ENCODE measurements at regions not wholly inside any gene's neighbourhood (a gene's known extent, or its start where the extent isn't known, plus 50 kb on each side); places are given as distances from the start of the nearest gene placed in this dataset.
"Not testable (repeated sequence)": the region's sequence is repeated elsewhere in the genome, so short reads cannot be mapped to it uniquely, and the experiment has no call there.

DNA sequence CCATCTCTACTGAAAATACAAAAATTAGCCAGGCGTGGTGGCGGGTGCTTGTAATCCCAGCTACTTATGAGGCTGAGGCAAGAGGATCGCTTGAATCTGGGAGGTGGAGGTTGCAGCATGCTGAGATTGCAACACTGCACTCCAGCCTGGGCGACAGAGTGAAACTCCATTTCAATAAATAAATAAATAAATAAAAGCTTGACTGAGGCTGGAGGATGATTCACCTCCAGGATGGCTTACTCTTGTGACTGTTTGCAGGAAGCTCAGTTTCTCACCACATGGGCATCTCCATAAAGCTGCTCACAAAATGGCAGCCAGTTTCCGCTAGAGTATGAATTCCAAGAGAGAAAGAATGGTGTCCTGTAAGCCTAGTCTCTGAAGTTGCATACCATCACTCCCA lies 191.7 kb upstream of the EDNRA start:
- no peaks in the 10 kb centered on the region for H3K36me3 ChIP-seq (ENCODE audit: insufficient read depth, low read length)

DNA sequence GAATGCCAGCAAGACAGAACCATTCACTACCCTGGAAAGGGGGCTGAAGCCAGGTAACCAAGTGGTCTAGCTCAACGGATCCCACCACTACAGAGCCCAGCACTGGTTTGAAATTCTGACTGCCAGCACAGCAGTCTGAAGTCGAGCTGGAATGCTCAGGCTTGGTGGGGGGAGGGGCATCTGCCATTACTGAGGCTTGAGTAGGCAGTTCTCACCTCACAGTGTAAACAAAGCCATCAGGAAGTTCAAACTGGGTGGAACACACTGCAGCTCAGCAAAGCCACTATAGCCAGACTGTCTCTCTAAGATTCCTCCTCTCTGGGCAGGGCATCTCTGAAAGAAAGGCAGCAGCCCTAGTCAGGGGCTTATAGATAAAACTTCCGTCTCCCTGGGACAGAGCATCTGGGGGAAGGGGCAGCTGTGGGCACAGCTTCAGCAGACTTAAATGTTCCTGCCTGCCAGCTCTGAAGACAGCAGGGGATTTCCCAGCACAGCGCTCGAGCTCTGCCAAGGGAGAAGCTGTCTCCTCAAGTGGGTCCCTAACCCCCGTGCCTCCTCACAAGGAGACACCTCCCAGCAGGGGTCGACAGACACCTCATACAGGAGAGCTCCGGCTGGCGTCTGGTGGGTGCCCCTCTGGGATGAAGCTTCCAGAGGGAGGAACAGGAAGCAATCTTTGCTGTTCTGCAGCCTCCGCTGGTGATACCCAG lies 188.1 kb upstream of the EDNRA start:
- intact Hi-C loops (cut with DNase I, micrococcal nuclease); H3K4me1 ChIP-seq (ENCODE audit: insufficient read depth, low read length); DNase-seq; H3K9me3 Mint-ChIP-seq; H3K27ac ChIP-seq (ENCODE audit: low read depth in 1 of 2, low read length in 2 of 2); H3K9me3 ChIP-seq (ENCODE audit: control insufficient read depth in 1 of 2, insufficient read depth in 1 of 2, low read length in 2 of 2); H3K27me3 ChIP-seq (ENCODE audit: control insufficient read depth in 1 of 2, insufficient read depth in 2 of 2, low read length in 2 of 2); H3K4me3 Mint-ChIP-seq; H3K27ac Mint-ChIP-seq; CTCF ChIA-PET; ATAC-seq (ENCODE audit: poor library complexity); H3K36me3 Mint-ChIP-seq (ENCODE audit: low read depth); H3K4me3 ChIP-seq (ENCODE audit: low read length); H3K36me3 ChIP-seq (ENCODE audit: insufficient read depth, low read length); POLR2A ChIA-PET; H3K4me1 Mint-ChIP-seq (ENCODE audit: low read depth); H3K27me3 Mint-ChIP-seq: not testable (repeated sequence)

More for the DNA sequence above, 191.7 kb upstream of the EDNRA start:
- H3K27me3 Mint-ChIP-seq, result no peaks in the 10 kb centered on the region
- TF ChIP-seq, protein P1, sequence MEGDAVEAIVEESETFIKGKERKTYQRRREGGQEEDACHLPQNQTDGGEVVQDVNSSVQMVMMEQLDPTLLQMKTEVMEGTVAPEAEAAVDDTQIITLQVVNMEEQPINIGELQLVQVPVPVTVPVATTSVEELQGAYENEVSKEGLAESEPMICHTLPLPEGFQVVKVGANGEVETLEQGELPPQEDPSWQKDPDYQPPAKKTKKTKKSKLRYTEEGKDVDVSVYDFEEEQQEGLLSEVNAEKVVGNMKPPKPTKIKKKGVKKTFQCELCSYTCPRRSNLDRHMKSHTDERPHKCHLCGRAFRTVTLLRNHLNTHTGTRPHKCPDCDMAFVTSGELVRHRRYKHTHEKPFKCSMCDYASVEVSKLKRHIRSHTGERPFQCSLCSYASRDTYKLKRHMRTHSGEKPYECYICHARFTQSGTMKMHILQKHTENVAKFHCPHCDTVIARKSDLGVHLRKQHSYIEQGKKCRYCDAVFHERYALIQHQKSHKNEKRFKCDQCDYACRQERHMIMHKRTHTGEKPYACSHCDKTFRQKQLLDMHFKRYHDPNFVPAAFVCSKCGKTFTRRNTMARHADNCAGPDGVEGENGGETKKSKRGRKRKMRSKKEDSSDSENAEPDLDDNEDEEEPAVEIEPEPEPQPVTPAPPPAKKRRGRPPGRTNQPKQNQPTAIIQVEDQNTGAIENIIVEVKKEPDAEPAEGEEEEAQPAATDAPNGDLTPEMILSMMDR (IDR thresholded peaks at IDR 0.05), result no peak
- ChIA-PET CTCF (no interaction called here), POLR2A (no interaction called here)
- no peaks in the 10 kb centered on the region for H3K4me1 Mint-ChIP-seq (ENCODE audit: low read depth)
- H3K36me3 Mint-ChIP-seq (ENCODE audit: low read depth), result no peaks in the 10 kb centered on the region
- intact Hi-C loops (cut with DNase I, micrococcal nuclease), result no loop called here
- ATAC-seq (ENCODE audit: poor library complexity) (no peak), DNase-seq (no peak)
- H3K27me3 ChIP-seq (ENCODE audit: control insufficient read depth in 1 of 2, insufficient read depth in 2 of 2, low read length in 2 of 2), result no peaks in the 10 kb centered on the region
- H3K4me1 ChIP-seq (ENCODE audit: insufficient read depth, low read length), result no peaks in the 10 kb centered on the region
- H3K9me3 Mint-ChIP-seq, result no peaks in the 10 kb centered on the region
- peaks cover 0 to 4% of the 10 kb centered on the region in 2 experiments for H3K9me3 ChIP-seq (ENCODE audit: control insufficient read depth in 1 of 2, insufficient read depth in 1 of 2, low read length in 2 of 2)
- no peak overlapping the region for H3K4me3 ChIP-seq (ENCODE audit: low read length)
- no peak overlapping the region for H3K27ac Mint-ChIP-seq
- H3K27ac ChIP-seq (ENCODE audit: low read depth in 1 of 2, low read length in 2 of 2), result no peak overlapping the region
- no peak overlapping the region for H3K4me3 Mint-ChIP-seq

DNA sequence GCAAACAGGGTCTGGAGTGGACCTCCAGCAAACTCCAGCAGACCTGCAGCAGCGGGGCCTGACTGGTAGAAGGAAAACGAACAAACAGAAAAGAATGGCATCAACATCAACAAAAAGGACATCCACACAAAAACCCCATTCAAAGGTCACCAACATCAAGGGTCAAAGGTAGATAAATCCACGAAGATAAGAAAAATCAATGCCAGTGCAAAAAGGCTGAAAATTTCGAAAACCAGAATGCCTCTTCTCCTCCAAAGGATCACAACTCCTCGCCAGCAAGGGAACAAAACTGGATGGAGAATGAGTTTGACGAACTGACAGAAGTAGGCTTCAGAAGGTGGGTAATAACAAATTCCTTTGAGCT lies 187.6 kb upstream of the EDNRA start:
- H3K4me1 Mint-ChIP-seq (ENCODE audit: low read depth); H3K36me3 ChIP-seq (ENCODE audit: insufficient read depth, low read length); ATAC-seq (ENCODE audit: poor library complexity); H3K4me1 ChIP-seq (ENCODE audit: insufficient read depth, low read length); H3K36me3 Mint-ChIP-seq (ENCODE audit: low read depth); H3K27ac ChIP-seq (ENCODE audit: low read depth in 1 of 2, low read length in 2 of 2); H3K27me3 ChIP-seq (ENCODE audit: control insufficient read depth in 1 of 2, insufficient read depth in 2 of 2, low read length in 2 of 2); H3K9me3 ChIP-seq (ENCODE audit: control insufficient read depth in 1 of 2, insufficient read depth in 1 of 2, low read length in 2 of 2); H3K27ac Mint-ChIP-seq; intact Hi-C loops (cut with DNase I, micrococcal nuclease); H3K27me3 Mint-ChIP-seq; H3K4me3 Mint-ChIP-seq; H3K4me3 ChIP-seq (ENCODE audit: low read length); CTCF ChIA-PET; POLR2A ChIA-PET; H3K9me3 Mint-ChIP-seq; DNase-seq: not testable (repeated sequence)

DNA sequence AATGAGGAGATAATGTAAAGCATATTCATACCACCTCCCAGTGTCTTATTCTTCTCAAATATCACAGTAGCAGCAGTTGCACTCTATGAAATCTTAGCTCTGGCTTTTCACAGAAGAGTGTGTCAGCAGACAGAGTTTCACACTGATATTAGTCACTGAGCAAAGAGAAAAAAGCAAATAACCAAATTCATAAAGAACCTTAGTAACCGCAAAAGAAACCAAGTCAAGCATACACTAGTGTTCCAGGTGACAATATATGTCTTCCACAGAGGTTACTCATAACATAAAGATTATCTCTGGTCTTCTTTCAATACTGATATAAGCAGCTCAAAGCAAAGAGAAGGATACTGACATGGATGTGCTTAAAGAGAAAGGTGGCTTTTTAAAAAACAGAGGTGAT lies 181.7 kb upstream of the EDNRA start:
- POLR2A ChIA-PET, result no interaction called here
- CTCF ChIA-PET, result no interaction called here
- peaks cover 8% of the 10 kb centered on the region for H3K9me3 Mint-ChIP-seq
- Histone ChIP-seq H3K27me3 (ENCODE audit: control insufficient read depth in 1 of 2, insufficient read depth in 2 of 2, low read length in 2 of 2) (no peaks in the 10 kb centered on the region), H3K4me1 (ENCODE audit: insufficient read depth, low read length) (no peaks in the 10 kb centered on the region), H3K4me3 (ENCODE audit: low read length) (no peak overlapping the region), H3K9me3 (ENCODE audit: control insufficient read depth in 1 of 2, insufficient read depth in 1 of 2, low read length in 2 of 2) (no peaks in the 10 kb centered on the region), H3K36me3 (ENCODE audit: insufficient read depth, low read length) (no peaks in the 10 kb centered on the region), H3K27ac (ENCODE audit: low read depth in 1 of 2, low read length in 2 of 2) (no peak overlapping the region)
- no peak overlapping the region for H3K4me3 Mint-ChIP-seq
- no peak for ATAC-seq (ENCODE audit: poor library complexity)
- H3K4me1 Mint-ChIP-seq (ENCODE audit: low read depth), result no peaks in the 10 kb centered on the region
- no peaks in the 10 kb centered on the region for H3K27me3 Mint-ChIP-seq
- H3K27ac Mint-ChIP-seq, result no peak overlapping the region
- no peaks in the 10 kb centered on the region for H3K36me3 Mint-ChIP-seq (ENCODE audit: low read depth)
- DNase-seq, result no peak
- TF ChIP-seq, protein P1 (IDR thresholded peaks at IDR 0.05), result no peak
- intact Hi-C loops (cut with DNase I, micrococcal nuclease), result no loop called here
